SK-N-SH treated with all-trans-retinoic acid at 6 μM for 48 hours (cell line): ENCODE measurements at regions not wholly inside any gene's neighbourhood (a gene's known extent, or its start where the extent isn't known, plus 50 kb on each side); places are given as distances from the start of the nearest gene placed in this dataset.

Experiments used
- ARNTL ChIP-seq: fragments of 450-650 bp; formaldehyde crosslinking; IDR thresholded peaks from 2 replicates; pipeline ENCODE4 v1.5.0; 2020; ENCODE audit warnings: low read depth, mild to moderate bottlenecking, moderate library complexity, borderline replicate concordance
- TF ChIP-seq, protein P1 (sequence below): fragments of 250-450 bp; sonication (Bioruptor Pico); IDR thresholded peaks from 2 replicates; pipeline ENCODE4 v1.8.0; 2020; ENCODE audit warnings: mild to moderate bottlenecking, moderate library complexity, borderline replicate concordance

DNA sequence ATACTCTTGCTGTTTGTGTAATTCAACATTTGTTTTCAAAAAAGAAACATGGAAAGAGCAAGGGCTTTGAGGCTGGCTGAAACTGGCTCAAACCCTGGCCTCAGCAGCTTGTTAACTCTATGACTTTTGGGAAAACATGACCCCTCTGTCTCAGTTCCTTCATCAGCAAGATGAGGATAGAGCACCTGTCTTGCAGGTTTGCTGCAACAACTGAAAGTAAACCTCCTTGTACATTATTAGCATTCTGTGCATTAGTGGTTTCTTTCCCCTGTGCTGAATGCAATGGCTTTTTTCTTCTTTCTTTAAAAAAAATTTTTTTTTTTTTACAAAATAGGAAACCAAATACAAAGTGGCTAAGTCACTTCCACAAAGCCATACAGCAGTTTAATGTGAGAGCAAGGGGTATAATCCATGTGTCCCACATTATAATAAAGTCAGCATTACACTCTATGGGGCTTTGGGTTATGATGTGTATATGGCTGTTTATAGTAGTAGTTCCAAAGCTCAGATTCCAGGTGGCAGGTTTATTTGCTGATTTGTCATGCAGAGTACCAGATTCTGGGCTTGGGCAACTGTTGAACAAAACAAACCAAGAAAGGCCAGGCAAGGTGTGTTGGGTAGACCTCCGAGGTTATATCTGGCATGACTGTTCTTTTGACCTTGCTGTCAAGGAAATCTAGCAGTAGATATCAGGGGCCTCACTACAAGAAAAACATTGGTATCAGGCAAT, 194.5 kb upstream of the CNOT2 start:
- TF ChIP-seq, protein P1, sequence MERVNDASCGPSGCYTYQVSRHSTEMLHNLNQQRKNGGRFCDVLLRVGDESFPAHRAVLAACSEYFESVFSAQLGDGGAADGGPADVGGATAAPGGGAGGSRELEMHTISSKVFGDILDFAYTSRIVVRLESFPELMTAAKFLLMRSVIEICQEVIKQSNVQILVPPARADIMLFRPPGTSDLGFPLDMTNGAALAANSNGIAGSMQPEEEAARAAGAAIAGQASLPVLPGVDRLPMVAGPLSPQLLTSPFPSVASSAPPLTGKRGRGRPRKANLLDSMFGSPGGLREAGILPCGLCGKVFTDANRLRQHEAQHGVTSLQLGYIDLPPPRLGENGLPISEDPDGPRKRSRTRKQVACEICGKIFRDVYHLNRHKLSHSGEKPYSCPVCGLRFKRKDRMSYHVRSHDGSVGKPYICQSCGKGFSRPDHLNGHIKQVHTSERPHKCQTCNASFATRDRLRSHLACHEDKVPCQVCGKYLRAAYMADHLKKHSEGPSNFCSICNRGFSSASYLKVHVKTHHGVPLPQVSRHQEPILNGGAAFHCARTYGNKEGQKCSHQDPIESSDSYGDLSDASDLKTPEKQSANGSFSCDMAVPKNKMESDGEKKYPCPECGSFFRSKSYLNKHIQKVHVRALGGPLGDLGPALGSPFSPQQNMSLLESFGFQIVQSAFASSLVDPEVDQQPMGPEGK (CRISPR knock-in tag) = no peak
- TF ChIP-seq ARNTL (CRISPR knock-in tag) = no peak
